ENCODE measurements at regions not wholly inside any gene's neighbourhood (a gene's known extent, or its start where the extent isn't known, plus 50 kb on each side); places are given as distances from the start of the nearest gene placed in this dataset.
A peak's percentile ranks its signal among the peaks of the same experiment; 100 is the strongest.

- H3K36me3 Mint-ChIP-seq (ENCODE audit: unreplicated experiment): no peaks in the 10 kb centered on the region
These were observed 70.8 kb upstream of the SLC39A10 start for GRCh38 chr2:195586062-195586714.

GRCh38 chr2:195582188-195582587 lies 74.8 kb upstream of the SLC39A10 start:
- TF ChIP-seq CTCF (IDR thresholded peaks at IDR 0.05): no peak
- H3K4me1 Mint-ChIP-seq (ENCODE audit: unreplicated experiment): peaks cover 2% of the 10 kb centered on the region
- DNase-seq (ENCODE audit: extremely low spot score, unreplicated experiment): no peak
- no peak overlapping the region for H3K4me3 Mint-ChIP-seq (ENCODE audit: unreplicated experiment)
- no peaks in the 10 kb centered on the region for H3K9me3 Mint-ChIP-seq (ENCODE audit: unreplicated experiment)
- H3K36me3 Mint-ChIP-seq (ENCODE audit: unreplicated experiment): no peaks in the 10 kb centered on the region
- H3K27ac Mint-ChIP-seq (ENCODE audit: unreplicated experiment): no peak overlapping the region
- no peaks in the 10 kb centered on the region for H3K27me3 Mint-ChIP-seq (ENCODE audit: unreplicated experiment)

More at GRCh38 chr2:195586062-195586714, 70.8 kb upstream of the SLC39A10 start:
- Mint-ChIP-seq H3K27me3 (ENCODE audit: unreplicated experiment) (no peaks in the 10 kb centered on the region), H3K4me1 (ENCODE audit: unreplicated experiment) (no peaks in the 10 kb centered on the region), H3K4me3 (ENCODE audit: unreplicated experiment) (no peak overlapping the region), H3K27ac (ENCODE audit: unreplicated experiment) (no peak overlapping the region), H3K9me3 (ENCODE audit: unreplicated experiment) (no peaks in the 10 kb centered on the region)
- TF ChIP-seq CTCF (IDR thresholded peaks at IDR 0.05): no peak
- DNase-seq (ENCODE audit: extremely low spot score, unreplicated experiment): no peak

GRCh38 chr2:195579776-195580555 lies 77.1 kb upstream of the SLC39A10 start:
- no peak overlapping the region for H3K27ac Mint-ChIP-seq (ENCODE audit: unreplicated experiment)
- no peak for TF ChIP-seq CTCF (IDR thresholded peaks at IDR 0.05)
- H3K4me1 Mint-ChIP-seq (ENCODE audit: unreplicated experiment): peaks cover 14% of the 10 kb centered on the region
- no peaks in the 10 kb centered on the region for H3K36me3 Mint-ChIP-seq (ENCODE audit: unreplicated experiment)
- H3K27me3 Mint-ChIP-seq (ENCODE audit: unreplicated experiment): no peaks in the 10 kb centered on the region
- no peaks in the 10 kb centered on the region for H3K9me3 Mint-ChIP-seq (ENCODE audit: unreplicated experiment)
- H3K4me3 Mint-ChIP-seq (ENCODE audit: unreplicated experiment): no peak overlapping the region
- no peak for DNase-seq (ENCODE audit: extremely low spot score, unreplicated experiment)

GRCh38 chr2:195575879-195576401 lies 81.1 kb upstream of the SLC39A10 start:
- no peak overlapping the region for H3K27ac Mint-ChIP-seq (ENCODE audit: unreplicated experiment)
- H3K27me3 Mint-ChIP-seq (ENCODE audit: unreplicated experiment): no peaks in the 10 kb centered on the region
- peak; percentile 50 for TF ChIP-seq CTCF (IDR thresholded peaks at IDR 0.05)
- peaks cover 21% of the 10 kb centered on the region for H3K4me1 Mint-ChIP-seq (ENCODE audit: unreplicated experiment)
- no peaks in the 10 kb centered on the region for H3K9me3 Mint-ChIP-seq (ENCODE audit: unreplicated experiment)
- H3K4me3 Mint-ChIP-seq (ENCODE audit: unreplicated experiment): no peak overlapping the region
- no peak for DNase-seq (ENCODE audit: extremely low spot score, unreplicated experiment)
- H3K36me3 Mint-ChIP-seq (ENCODE audit: unreplicated experiment): no peaks in the 10 kb centered on the region

- Mint-ChIP-seq H3K4me1 (ENCODE audit: unreplicated experiment) (peaks cover 20% of the 10 kb centered on the region), H3K4me3 (ENCODE audit: unreplicated experiment) (no peak overlapping the region), H3K27me3 (ENCODE audit: unreplicated experiment) (no peaks in the 10 kb centered on the region), H3K36me3 (ENCODE audit: unreplicated experiment) (no peaks in the 10 kb centered on the region), H3K27ac (ENCODE audit: unreplicated experiment) (no peak overlapping the region), H3K9me3 (ENCODE audit: unreplicated experiment) (no peaks in the 10 kb centered on the region)
- DNase-seq (ENCODE audit: extremely low spot score, unreplicated experiment): no peak
- no peak for TF ChIP-seq CTCF (IDR thresholded peaks at IDR 0.05)
These were observed 82.0 kb upstream of the SLC39A10 start for GRCh38 chr2:195575016-195575415.

All from osteocyte (in vitro differentiated cells).